Hepatocyte (in vitro differentiated cells): ENCODE measurements at regions not wholly inside any gene's neighbourhood (a gene's known extent, or its start where the extent isn't known, plus 50 kb on each side); places are given as distances from the start of the nearest gene placed in this dataset.

ENCODE experiments used
- CTCF ChIP-seq: fragments of 200-600 bp; sonication (generic); IDR thresholded peaks from 2 replicates; pipeline ENCODE4 v1.5.1; 2016; ENCODE audit warnings: antibody characterized with exemption, mild to moderate bottlenecking; ENCODE audit not compliant: poor library complexity
- EZH2phosphoT487 ChIP-seq: fragments of 200-600 bp; sonication (generic); IDR thresholded peaks from one replicate; pipeline ENCODE4 v1.6.1; 2018; ENCODE audit warnings: antibody characterized with exemption, mild to moderate bottlenecking, low read depth, moderate library complexity; ENCODE audit not compliant: unreplicated experiment, severe bottlenecking

- TF ChIP-seq CTCF (no peak), EZH2phosphoT487 (no peak)
Measured at GRCh38 chr6:37759221-37760144, 60.0 kb upstream of the ZFAND3 start.
